ENCODE measurements at regions not wholly inside any gene's neighbourhood (a gene's known extent, or its start where the extent isn't known, plus 50 kb on each side); places are given as distances from the start of the nearest gene placed in this dataset.

DNA sequence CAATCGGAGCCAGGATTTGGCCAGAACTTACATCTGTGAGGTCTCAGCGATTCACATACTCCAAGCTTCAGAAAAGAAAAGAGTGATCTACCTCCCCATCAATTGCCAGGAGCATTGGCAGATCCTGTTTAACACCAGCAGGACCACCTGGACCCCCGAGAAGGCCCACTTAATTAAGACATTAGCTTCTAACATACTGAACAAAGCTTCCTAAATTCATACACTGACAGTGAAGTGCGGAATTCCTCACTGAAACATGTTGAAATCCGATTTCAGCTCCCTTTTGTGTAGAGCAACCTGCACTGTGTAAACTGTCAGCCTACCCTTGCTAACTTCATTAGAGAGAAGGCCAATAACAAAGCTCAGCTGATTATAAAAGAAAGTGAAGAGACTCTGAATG lies 274.0 kb downstream of the NOVA1 start:
- intact Hi-C loops (cut with micrococcal nuclease) = no loop called here
- ChIA-PET CTCF (no interaction called here), RAD21 (ENCODE audit: low non-redundant PET in 1 of 2, low total read pairs in 2 of 2, uncharacterized antibody in 2 of 2, unreplicated experiment in 2 of 2) (no interaction called here), POLR2A (no interaction called here)
- DNase-seq (ENCODE audit: low read depth, low spot score) (no peak), ATAC-seq (no peak)
- no peaks in the 10 kb centered on the region for H3K36me3 ChIP-seq (ENCODE audit: control insufficient read depth in 1 of 2, insufficient read depth in 2 of 2, low read length in 2 of 2)
- no peaks in the 10 kb centered on the region for H3K79me2 ChIP-seq (ENCODE audit: insufficient read depth, low read length)
- H3K27me3 ChIP-seq (ENCODE audit: insufficient read depth, low read length) = no peaks in the 10 kb centered on the region
- no peaks in the 10 kb centered on the region for H3K9me2 ChIP-seq (ENCODE audit: insufficient read depth)
- H3K9ac ChIP-seq (ENCODE audit: low read length) = no peak overlapping the region
- H3K9me3 ChIP-seq (ENCODE audit: control insufficient read depth in 1 of 2, insufficient read depth in 1 of 2, low read depth in 1 of 2, low read length in 2 of 2) = peaks cover 10 to 31% of the 10 kb centered on the region in 2 experiments; a peak in 2 of 4 replicates
- no peak overlapping the region for H3K27ac ChIP-seq (ENCODE audit: low read depth, low read length)
- TF ChIP-seq EGR1 (IDR thresholded peaks at IDR 0.05; ENCODE audit: low read depth) (no peak), EZH2 (IDR thresholded peaks at IDR 0.05) (no peak), CEBPB (IDR thresholded peaks at IDR 0.05; ENCODE audit: low read depth) (no peak), POLR2AphosphoS5 (IDR thresholded peaks at IDR 0.05; ENCODE audit: low read depth, low read length) (no peak), POLR2A (IDR thresholded peaks at IDR 0.05; ENCODE audit: borderline replicate concordance, extremely low read depth, insufficient read depth, insufficient read length) (no peak), TCF7L2 (IDR thresholded peaks at IDR 0.05; ENCODE audit: borderline replicate concordance, extremely low read depth, insufficient read depth, insufficient read length) (no peak), ZFX (IDR thresholded peaks at IDR 0.05) (no peak), YY1 (IDR thresholded peaks at IDR 0.05; ENCODE audit: extremely low read depth, insufficient replicate concordance, low read depth, low read length) (no peak), SRF (IDR thresholded peaks at IDR 0.05; ENCODE audit: low read depth) (no peak), EZH2phosphoT487 (IDR thresholded peaks at IDR 0.05; ENCODE audit: borderline replicate concordance) (no peak), ZNF274 (IDR thresholded peaks at IDR 0.05; ENCODE audit: low read depth, low read length) (no peak), JUND (IDR thresholded peaks at IDR 0.05) (no peak)
- TF ChIP-seq, protein P1, sequence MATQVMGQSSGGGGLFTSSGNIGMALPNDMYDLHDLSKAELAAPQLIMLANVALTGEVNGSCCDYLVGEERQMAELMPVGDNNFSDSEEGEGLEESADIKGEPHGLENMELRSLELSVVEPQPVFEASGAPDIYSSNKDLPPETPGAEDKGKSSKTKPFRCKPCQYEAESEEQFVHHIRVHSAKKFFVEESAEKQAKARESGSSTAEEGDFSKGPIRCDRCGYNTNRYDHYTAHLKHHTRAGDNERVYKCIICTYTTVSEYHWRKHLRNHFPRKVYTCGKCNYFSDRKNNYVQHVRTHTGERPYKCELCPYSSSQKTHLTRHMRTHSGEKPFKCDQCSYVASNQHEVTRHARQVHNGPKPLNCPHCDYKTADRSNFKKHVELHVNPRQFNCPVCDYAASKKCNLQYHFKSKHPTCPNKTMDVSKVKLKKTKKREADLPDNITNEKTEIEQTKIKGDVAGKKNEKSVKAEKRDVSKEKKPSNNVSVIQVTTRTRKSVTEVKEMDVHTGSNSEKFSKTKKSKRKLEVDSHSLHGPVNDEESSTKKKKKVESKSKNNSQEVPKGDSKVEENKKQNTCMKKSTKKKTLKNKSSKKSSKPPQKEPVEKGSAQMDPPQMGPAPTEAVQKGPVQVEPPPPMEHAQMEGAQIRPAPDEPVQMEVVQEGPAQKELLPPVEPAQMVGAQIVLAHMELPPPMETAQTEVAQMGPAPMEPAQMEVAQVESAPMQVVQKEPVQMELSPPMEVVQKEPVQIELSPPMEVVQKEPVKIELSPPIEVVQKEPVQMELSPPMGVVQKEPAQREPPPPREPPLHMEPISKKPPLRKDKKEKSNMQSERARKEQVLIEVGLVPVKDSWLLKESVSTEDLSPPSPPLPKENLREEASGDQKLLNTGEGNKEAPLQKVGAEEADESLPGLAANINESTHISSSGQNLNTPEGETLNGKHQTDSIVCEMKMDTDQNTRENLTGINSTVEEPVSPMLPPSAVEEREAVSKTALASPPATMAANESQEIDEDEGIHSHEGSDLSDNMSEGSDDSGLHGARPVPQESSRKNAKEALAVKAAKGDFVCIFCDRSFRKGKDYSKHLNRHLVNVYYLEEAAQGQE (IDR thresholded peaks at IDR 0.05; ENCODE audit: low read depth) = no peak
- TF ChIP-seq, protein P2, sequence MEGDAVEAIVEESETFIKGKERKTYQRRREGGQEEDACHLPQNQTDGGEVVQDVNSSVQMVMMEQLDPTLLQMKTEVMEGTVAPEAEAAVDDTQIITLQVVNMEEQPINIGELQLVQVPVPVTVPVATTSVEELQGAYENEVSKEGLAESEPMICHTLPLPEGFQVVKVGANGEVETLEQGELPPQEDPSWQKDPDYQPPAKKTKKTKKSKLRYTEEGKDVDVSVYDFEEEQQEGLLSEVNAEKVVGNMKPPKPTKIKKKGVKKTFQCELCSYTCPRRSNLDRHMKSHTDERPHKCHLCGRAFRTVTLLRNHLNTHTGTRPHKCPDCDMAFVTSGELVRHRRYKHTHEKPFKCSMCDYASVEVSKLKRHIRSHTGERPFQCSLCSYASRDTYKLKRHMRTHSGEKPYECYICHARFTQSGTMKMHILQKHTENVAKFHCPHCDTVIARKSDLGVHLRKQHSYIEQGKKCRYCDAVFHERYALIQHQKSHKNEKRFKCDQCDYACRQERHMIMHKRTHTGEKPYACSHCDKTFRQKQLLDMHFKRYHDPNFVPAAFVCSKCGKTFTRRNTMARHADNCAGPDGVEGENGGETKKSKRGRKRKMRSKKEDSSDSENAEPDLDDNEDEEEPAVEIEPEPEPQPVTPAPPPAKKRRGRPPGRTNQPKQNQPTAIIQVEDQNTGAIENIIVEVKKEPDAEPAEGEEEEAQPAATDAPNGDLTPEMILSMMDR (IDR thresholded peaks at IDR 0.05 in 2 of 3, conservative IDR thresholded peaks at IDR 0.05 in 1 of 3; ENCODE audit: borderline replicate concordance in 1 of 3, insufficient read depth in 1 of 3, low read depth in 2 of 3, low read length in 2 of 3) = no peak
- TF ChIP-seq, protein P3, sequence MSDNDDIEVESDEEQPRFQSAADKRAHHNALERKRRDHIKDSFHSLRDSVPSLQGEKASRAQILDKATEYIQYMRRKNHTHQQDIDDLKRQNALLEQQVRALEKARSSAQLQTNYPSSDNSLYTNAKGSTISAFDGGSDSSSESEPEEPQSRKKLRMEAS (IDR thresholded peaks at IDR 0.05) = no peak
- TF ChIP-seq, protein P4, sequence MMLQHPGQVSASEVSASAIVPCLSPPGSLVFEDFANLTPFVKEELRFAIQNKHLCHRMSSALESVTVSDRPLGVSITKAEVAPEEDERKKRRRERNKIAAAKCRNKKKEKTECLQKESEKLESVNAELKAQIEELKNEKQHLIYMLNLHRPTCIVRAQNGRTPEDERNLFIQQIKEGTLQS (IDR thresholded peaks at IDR 0.05) = no peak
- TF ChIP-seq, protein P5, sequence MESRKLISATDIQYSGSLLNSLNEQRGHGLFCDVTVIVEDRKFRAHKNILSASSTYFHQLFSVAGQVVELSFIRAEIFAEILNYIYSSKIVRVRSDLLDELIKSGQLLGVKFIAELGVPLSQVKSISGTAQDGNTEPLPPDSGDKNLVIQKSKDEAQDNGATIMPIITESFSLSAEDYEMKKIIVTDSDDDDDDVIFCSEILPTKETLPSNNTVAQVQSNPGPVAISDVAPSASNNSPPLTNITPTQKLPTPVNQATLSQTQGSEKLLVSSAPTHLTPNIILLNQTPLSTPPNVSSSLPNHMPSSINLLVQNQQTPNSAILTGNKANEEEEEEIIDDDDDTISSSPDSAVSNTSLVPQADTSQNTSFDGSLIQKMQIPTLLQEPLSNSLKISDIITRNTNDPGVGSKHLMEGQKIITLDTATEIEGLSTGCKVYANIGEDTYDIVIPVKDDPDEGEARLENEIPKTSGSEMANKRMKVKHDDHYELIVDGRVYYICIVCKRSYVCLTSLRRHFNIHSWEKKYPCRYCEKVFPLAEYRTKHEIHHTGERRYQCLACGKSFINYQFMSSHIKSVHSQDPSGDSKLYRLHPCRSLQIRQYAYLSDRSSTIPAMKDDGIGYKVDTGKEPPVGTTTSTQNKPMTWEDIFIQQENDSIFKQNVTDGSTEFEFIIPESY (IDR thresholded peaks at IDR 0.05; ENCODE audit: extremely low read depth, insufficient replicate concordance, low read length) = no peak
- H3K4me1 ChIP-seq (ENCODE audit: control insufficient read depth in 1 of 2, insufficient read depth in 2 of 2, low read length in 2 of 2) = no peaks in the 10 kb centered on the region
- H3K4me2 ChIP-seq (ENCODE audit: low read length) = no peak overlapping the region
- no peak overlapping the region for H3K4me3 ChIP-seq (replicated peaks in 1 of 2; ENCODE audit: low read depth in 1 of 2, low read length in 2 of 2)
- no peak overlapping the region for H2AFZ ChIP-seq (ENCODE audit: low read depth, low read length, poor library complexity, severe bottlenecking)
- no TSS peak for BruUV-seq (replicated peaks)
- H4K20me1 ChIP-seq (ENCODE audit: insufficient read depth) = no peaks in the 10 kb centered on the region

All from HCT116 (cell line).